ENCODE measurements at regions not wholly inside any gene's neighbourhood (a gene's known extent, or its start where the extent isn't known, plus 50 kb on each side); places are given as distances from the start of the nearest gene placed in this dataset.

DNA sequence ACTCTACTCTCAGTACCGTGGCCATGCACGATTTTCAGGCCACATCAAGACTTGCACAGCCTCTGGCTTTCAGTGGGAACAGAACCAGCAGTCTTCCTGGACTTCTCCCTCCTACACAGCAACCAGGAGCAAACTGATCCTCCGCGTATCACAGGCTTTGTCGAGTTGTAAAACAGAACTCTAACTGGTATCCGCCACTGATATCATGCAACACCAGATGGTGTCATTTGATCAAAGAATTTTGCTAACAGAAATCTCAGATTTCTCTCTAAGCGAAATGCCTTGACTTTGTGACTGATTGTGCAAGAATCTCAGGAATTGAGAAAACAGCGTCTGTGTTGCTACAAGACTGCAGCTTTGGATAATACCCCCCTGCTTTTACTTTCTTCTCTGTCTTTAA is 85.7 kb downstream of the COPS8 start:
- no peak for DNase-seq

DNA sequence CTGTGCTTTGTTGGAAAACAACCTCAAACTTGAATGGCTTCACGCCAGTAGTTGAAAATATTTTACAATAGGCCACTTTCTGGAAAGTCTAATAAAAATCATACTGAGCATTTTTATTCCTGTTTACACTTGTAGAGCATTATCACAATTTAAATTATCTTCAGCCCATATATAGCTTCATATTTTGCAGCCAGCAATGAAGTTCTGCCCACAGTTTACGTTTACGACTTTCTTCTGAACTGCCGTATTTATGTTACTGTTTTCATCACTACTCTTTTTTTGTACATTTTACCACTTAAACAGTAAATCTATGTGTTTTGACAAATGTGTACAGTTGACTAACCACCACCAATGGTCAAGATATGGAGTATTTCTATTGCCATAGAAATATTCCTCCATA is 86.2 kb downstream of the COPS8 start:
- no peak for DNase-seq

DNA sequence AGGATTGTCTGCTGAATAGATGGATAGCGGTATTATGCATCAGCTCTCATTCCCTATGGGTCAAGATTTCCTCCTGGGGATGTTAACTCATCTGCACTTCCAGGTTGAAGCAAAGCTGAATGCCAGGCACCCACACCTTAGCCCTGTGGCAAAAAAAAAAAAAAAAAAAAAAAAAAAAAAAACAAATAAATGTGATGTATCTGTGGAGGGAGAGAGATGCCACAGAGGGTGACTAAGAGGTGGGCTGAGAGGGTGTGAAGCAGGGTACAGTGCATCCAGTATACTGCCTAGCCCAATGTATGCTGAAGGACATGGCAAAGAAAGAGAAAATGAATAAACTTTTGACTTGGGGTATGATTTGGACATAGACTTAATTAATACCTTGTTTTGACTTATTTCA is 91.4 kb downstream of the COPS8 start:
- no peak for DNase-seq

DNA sequence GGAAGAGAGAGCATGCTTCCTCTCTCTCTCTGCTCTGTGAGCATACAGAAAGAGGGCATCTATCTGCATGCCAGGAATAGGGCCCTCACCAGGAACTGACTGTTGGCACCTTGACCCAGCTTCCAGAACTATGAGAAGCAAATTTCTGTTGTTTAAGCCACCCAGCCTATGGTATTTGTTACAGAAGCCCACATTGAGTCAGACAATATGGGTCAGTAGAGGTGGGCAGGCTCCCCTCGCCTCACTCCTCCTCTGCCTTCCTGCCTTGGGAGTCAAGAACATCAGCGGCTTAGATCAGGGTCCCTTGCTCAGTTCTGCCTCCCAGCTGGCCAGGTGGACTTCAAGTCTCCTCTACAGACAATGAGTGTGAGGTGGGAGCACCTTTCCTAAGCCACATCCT is 92.3 kb downstream of the COPS8 start:
- no peak for DNase-seq

DNA sequence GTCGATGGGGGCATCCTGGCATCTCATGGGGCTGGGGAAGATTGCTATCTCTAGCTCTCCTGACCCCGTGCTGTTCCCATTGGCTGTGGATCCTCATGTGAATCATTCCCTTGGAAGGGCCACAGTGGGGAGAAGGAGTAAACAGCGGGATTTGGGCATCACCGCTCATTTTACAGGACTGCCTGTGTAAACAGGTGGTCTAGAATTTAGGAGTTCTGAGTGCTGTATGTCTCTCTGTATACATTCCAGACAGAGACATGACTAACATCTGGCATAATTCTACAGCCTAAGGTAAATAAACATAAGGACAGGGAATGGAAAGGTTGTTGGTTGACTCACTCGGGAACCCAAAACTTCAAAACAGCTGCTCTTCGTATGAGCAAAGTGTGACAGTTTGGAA is 92.7 kb downstream of the COPS8 start:
- no peak for DNase-seq

DNA sequence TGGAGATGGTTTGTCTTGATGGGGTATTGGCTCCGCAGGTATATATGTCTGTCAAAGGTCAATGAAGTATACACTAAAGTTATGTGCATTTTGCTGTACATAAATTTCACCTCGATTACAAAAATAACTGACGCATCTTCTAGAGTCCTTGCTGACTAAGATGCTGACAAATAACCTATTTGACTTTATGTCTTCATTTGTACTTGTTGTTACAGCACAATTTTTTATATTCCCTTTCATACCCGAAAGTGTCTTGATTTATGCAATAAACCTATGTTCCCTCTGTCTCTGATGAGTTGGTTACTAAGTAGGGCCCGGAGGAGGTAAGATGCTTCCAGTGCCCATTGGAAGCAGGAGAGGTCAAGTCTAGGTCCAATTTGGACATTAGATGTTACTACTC is 93.5 kb downstream of the COPS8 start:
- DNase-seq = no peak

DNA sequence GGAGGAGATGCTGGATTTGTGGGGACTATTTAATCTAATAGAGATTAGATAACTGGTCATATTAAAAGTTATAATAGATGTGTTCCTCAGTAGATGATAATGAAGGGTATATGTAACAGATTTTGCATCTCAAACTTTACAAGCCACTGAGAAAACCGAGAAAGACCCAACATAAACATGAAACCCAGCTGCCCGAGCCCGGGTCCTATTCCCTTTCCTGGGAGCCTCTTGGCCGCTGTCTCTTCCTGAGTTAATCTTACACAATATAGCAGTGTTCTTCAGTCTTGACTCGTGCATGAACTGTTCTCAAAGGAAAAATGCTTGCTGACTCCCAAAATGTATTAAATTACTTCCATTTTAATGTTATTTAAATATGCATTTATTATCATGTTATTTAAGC is 94.5 kb downstream of the COPS8 start:
- no peak for DNase-seq

DNA sequence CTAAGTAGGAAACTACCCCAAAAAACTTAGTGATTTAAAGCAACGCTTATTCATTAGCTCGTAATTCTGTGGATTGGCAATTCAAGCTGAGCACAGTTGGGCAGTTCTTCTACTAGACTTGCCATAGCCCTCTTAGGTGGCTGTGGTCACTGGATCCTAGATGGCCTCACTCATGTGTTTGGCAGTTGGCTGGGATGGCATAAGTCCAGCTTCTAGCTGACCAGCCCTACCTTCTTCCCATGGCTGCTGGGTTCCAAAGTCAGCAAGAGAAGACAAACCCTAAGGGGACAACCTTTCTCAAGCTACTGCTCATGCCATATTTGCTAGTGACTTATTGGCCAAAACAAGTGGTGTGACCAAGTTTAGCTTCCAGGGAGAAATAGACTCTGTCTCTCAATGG is 95.3 kb downstream of the COPS8 start:
- no peak for DNase-seq

DNA sequence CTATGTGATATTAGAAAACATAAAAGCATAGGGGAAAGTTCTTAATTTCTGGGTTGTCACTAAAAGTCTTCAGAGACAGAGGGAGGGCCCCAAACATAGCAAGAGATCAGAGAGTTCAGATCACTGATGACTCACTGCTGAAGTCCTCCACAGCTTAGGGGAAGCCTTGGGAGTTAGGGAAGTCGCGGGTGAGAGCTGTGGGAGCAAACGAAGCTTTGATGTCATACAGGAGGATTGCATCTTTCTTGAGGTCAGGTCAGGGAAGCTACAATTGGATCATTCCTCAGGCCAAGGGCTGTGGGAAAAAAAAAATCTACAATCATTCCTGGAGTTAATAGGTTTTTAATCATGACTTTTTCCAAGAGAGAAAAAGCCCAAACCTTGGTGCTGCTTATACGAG is 96.2 kb downstream of the COPS8 start:
- no peak for DNase-seq

DNA sequence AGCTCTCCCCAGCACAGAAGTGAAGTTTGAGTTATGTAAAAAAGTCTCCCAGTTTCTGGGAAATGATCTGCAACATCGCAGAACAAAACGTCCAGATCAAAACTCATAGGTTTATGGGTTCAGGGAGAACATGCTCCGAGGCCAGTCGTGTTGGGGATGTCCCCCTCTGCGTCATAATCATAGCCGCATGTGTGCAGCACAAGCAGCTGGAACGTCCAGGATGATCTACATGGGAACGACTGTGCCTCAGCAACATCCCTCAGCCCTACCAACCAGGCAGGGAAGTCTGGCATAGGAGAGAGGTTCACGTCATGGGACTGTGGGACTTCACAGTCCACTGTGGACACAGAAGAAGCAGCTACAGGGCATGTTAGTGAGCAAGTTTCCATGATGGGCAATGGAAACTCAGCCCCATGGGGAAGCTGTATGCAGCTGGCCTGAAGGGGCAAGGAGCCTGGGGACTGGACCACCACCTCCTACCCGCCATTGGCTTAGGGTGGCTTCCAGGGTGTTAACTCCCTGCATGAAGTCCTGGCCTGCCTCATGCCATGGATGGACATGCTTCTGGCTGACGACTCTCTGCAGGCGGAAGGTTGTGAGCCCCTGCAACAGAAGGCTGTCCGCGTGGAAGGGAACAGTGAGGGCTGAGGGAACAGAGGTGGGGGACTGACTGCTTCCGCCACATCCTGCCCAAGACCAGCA is 96.9 kb downstream of the COPS8 start:
- DNase-seq = no peak

DNA sequence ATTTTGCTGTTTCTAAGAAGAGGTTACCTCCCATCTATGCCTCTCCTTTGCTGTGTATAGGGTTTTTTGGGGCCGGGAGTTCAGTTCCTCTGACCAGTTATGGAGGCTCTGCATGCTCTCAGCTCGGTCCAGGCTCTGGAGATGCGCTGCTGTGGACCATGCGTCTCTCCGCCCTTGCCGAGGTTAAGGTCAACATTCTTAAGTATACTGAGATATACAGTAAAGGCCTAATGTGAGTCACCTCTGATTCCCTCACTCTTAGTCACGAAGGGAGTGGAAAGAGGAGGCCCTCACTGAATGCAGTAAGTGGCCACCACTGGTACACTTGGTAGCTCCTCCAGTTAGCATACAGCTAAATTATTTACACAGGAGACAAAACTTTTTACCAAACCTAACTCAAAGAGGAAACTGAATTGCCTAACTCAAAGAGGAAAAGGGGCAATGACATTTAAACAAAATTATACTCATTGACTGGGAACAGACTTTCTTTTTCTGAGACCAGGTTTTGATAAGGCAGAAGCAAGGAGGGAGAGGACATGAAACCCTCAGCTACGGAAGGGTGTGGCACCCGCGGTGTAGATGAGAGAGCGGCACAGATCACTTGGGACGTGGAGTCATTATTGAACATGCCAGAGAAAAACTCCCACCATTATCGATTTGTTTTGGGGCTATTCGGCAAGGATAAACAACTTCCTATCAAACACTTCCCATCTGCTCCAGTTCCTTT is 98.7 kb downstream of the COPS8 start:
- DNase-seq = no peak

DNA sequence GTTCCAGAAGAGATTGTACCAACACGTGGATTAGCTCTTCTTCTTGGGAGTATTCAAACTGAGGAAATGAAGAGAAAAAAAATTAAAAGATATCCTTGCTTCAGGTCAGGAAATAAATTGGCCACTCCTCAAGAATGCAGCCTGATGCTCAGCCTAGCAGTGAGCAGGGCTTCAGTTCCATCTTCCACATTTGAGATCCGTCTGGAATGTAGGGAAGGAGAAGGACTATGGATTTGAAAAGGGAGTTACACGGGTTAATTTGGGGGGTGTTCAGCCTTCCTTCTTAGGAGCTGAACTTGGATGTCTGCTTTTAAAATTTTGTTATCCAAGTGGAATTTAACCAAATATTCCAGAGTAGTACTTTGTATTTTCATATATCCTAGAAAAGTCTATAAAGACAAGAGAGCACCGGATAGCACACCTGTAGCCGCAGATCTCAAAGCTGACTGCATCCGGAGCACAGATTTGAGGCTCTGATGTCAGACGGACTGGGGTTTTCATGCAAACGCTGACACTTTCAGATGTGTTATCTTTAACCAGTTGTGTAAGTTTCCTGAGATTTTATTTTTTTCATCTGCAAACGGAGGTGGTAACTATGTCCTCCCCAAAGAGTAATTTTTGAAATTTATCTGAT is 99.3 kb downstream of the COPS8 start:
- DNase-seq = no peak

DNA sequence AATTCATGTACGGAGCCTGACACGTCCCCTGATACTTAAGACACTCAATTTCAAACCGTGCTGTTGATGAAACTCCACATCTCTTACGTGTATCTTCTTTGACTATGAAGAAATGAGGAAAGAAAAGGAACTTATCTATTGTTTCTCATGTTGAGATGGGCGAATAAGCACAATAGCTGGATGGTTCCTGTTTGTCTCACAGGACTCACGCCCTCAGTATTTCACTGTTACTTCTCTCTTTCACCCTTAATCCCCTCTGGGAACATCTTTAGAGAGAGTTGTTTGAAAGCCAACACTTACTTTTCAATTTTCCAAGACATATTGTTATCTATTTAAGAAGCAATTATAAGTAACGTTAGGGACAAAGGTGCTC is 99.8 kb downstream of the COPS8 start:
- DNase-seq = no peak

DNA sequence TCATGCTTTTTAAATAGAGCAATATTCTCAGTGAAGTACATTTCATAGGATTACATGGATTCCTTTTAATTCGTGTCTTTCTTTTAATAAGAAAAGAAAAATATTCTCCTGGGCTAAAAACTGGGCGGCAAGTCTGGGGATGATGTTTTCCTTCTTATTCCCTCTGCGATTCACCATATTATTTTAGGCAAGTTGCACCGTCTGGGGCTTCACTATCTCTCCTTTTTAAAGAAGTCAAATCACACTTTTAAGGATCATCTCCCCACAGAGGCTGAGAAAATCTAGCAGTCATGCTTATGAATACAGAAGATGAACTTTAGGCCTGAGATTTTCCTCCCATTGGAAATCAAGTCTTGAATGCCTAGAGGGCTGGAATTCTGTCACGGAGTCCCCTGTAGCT is 104.1 kb downstream of the COPS8 start:
- DNase-seq = no peak

DNA sequence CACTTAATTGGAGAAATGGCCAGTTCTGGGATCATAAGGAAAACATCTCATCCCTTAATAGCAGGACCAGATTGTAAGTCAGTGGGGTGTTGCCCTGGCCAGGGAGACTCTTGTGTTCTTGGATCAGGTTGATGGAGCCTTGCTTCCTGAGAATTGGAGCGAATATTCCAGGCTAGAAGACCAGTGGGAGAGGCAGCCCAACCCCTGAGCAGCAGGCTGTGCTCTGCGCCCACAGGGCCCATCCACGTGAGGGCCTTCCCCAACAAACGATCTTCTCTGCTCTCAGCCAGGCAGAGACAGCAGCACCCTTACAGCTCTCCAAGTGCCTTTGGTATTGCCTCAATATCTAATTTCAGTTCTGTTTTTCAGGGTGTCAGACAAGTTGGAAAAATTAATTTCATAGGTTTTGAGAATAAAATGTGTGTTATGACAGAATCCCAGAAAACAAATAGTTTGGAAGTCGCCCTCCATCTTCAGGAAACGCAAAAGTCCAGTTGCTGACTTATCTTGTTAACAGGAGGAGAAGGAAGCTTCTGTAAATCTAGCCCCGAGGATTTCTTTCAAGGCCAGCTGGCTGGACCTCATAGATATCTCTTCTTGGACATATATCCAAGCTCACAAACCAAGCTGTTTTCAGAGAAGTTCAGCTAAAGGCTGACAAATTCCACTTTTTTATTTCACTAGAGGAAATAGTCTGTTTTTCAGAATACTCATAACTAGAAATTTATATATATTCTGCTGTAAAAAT is 105.5 kb downstream of the COPS8 start:
- DNase-seq = no peak

DNA sequence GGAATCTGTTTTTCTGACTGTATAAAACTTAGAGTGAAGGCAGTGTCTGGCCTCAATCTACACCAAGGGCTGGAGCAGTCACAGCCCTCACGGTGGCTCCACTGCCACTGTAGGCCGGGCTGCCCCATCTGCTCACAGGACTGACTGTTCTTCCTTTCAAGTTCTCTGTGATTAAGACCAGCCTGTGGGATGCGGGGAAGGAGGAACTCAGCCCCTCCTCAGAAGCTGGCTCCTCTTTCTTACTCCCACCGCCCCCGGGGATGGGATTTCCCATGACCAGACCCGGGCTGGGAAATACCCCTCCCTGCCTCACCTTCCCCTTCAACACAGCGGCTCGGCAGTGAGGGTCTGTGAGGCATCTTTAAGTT is 106.0 kb downstream of the COPS8 start:
- no peak for DNase-seq

DNA sequence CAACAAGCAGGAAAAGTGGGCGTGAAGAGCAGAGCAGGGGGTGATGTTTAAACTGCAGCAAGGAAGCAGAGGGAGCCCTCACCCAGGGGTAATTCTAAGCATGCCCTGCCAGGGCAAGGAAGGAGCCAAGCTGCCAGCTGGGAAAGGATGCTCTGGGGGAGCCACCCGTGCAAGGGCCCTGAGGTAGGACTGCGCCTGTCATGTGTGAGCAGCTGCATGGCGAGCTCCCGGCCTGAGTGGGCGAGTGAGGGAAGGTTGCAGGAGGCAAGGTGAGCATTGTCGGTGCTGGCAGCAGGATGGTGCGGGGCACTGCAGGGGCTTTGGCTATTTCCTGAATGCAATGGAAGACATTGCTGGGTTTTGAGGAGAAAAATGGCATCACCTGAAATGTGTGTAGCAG is 107.2 kb downstream of the COPS8 start:
- DNase-seq = no peak

DNA sequence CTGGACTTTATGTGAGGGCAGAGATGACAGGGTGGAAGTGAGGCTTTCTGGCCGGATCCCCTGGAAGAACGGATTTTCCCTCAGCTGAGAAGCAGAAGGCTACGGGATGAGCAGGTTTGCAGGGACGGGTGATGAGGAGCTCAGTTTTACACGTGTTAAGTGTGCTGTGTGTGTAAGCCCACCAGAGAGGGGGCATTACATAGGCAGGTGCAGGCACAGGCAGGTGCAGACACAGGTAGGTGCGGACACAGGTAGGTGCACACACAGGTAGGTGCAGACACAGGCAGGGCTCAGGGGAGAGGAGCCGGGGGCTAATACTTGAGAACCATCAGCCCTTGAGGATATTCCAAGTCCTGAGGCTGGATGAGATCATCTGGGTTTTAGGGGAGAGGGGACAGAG is 107.7 kb downstream of the COPS8 start:
- DNase-seq = no peak

DNA sequence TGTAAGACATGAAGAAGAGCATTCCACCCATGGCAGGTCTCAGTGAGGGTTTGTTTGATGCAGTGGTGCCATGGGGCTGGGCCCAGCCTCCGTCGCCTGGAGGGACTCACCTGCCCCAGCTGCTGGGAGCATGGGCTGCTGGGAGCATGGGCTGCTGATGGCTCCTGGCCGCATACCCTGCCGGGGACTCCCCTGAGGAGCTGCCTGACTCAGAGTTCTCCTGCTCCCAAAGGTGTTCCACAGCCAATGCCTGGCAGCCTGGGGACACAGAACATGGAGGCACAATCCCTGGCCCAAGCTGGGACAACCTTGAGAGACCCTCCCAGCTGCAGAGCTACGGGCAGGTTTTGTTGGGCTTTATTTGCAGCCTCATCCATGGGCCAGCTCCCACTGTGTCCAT is 108.4 kb downstream of the COPS8 start:
- DNase-seq = no peak

DNA sequence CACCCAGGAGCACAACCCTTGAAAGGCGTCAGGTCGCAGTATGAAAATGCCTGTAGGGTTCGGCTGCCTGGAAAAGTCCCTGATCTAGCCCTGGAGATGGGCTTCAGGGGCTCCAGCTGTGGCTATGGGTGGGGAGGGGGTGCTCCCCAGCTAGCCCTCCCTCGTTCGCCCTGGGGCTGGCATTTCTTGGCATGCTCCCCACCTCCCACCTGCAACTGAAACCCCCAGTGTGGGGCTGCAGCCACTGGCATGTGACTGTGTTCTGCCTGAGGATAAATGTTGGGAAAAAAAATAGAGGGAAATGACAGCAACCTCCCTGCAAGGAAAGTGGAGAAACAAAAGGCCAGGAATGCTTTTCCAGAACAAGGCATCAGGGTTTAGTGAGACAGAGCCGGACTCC is 109.2 kb downstream of the COPS8 start:
- no peak for DNase-seq

DNA sequence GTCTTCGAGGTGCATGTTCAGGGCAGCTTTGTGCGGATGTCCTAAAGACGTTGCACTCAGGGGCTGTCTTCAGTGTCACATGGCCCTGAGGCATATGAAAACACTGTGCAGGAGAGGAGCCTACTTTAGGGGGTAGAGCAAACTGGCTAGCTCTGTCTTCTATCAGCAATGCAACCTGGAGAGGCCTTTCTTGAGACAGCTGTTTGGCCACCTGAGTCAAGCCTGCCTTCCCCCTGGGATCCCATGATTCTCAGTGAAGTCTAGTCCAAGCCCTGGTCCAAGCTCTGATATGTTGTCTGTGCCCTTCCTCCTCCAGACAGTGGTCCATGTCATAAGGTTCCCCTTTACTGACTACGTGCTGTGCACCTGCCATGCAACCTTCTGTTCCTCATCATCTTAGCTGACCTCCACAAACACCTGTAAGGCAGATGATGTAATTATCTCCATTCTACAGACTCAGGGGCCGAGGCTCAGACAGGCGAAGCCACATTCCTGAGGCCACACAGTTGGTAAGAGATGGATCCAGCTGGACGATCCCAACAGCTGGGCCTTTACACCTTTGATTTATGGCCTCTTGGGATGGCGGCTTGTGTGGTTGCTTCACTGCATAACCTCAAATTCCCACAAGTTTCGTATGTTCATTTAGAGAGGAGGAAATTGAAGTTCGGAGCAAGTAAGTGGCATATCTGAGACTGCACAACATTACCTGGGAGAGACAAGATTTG is 109.9 kb downstream of the COPS8 start:
- no peak for DNase-seq

DNA sequence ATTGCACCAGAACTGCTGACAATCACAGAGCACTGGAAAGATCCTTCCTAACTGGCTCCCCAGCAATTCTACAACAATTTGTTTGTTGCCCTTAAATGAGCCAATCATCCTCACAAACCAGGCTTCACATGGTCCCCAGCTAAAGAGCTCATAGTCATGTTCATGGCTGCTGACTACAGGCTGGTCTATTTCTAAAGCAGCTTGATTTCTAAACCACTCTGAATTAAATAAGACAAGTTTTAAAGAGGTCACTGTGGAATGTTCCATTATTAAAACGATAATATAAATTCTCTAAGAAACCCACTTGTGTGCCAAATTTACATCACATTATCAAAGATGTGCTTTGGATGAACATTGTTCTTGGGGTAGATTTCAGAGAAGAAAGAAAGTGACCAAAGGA is 110.7 kb downstream of the COPS8 start:
- DNase-seq = no peak
